Globus pallidus (tissue), 1 donor: ENCODE measurements at regions not wholly inside any gene's neighbourhood (a gene's known extent, or its start where the extent isn't known, plus 50 kb on each side); places are given as distances from the start of the nearest gene placed in this dataset.
"Not testable (repeated sequence)": the region's sequence is repeated elsewhere in the genome, so short reads cannot be mapped to it uniquely, and the experiment has no call there.

Experiments used
- DNase-seq: peaks from one replicate; pipeline ENCODE4 v3.0.0-alpha.2; 2015; ENCODE audit warnings: low spot score

GRCh38 chr4:25474690-25475089 is 97.6 kb downstream of the ANAPC4 start:
- no peak for DNase-seq

- DNase-seq = no peak
Observed at GRCh38 chr4:25477221-25477620, 100.2 kb downstream of the ANAPC4 start.

- DNase-seq = no peak
Observed at GRCh38 chr4:25481648-25482047, 104.6 kb downstream of the ANAPC4 start.

GRCh38 chr4:25484243-25484721 is 107.2 kb downstream of the ANAPC4 start:
- no peak for DNase-seq

GRCh38 chr4:25485104-25485503 is 108.0 kb downstream of the ANAPC4 start:
- DNase-seq = no peak

- no peak for DNase-seq
Observed at GRCh38 chr4:25486171-25486570, 109.1 kb downstream of the ANAPC4 start.

GRCh38 chr4:25487155-25487554 is 110.1 kb downstream of the ANAPC4 start:
- DNase-seq = no peak

- DNase-seq = no peak
Observed at GRCh38 chr4:25489253-25489797, 112.3 kb downstream of the ANAPC4 start.

GRCh38 chr4:25493466-25493865 is 116.4 kb downstream of the ANAPC4 start:
- no peak for DNase-seq

- no peak for DNase-seq
Observed at GRCh38 chr4:25494166-25494565, 117.1 kb downstream of the ANAPC4 start.

- DNase-seq = no peak
Observed at GRCh38 chr4:25500626-25501316, 123.7 kb downstream of the ANAPC4 start.

- DNase-seq = no peak
Observed at GRCh38 chr4:25502115-25502514, 125.1 kb downstream of the ANAPC4 start.

GRCh38 chr4:25503779-25504178 is 126.7 kb downstream of the ANAPC4 start:
- DNase-seq = no peak

GRCh38 chr4:25504932-25505636 is 128.0 kb downstream of the ANAPC4 start:
- no peak for DNase-seq

GRCh38 chr4:25505637-25505991 is 128.6 kb downstream of the ANAPC4 start:
- no peak for DNase-seq

- DNase-seq = no peak
Observed at GRCh38 chr4:25506032-25506571, 129.0 kb downstream of the ANAPC4 start.

GRCh38 chr4:25509646-25510045 is 132.6 kb downstream of the ANAPC4 start:
- DNase-seq = no peak

GRCh38 chr4:25511823-25512222 is 134.8 kb downstream of the ANAPC4 start:
- not testable (repeated sequence) for DNase-seq

GRCh38 chr4:25513814-25514213 is 136.8 kb downstream of the ANAPC4 start:
- DNase-seq = no peak

GRCh38 chr4:25523405-25523804 is 132.2 kb upstream of the SLC34A2 start:
- no peak for DNase-seq

GRCh38 chr4:25524663-25525062 is 131.0 kb upstream of the SLC34A2 start:
- no peak for DNase-seq

- no peak for DNase-seq
Observed at GRCh38 chr4:25525896-25526295, 129.8 kb upstream of the SLC34A2 start.

- DNase-seq = no peak
Observed at GRCh38 chr4:25527034-25527433, 128.6 kb upstream of the SLC34A2 start.
